ENCODE measurements at regions not wholly inside any gene's neighbourhood (a gene's known extent, or its start where the extent isn't known, plus 50 kb on each side); places are given as distances from the start of the nearest gene placed in this dataset.
"Not testable (repeated sequence)": the region's sequence is repeated elsewhere in the genome, so short reads cannot be mapped to it uniquely, and the experiment has no call there.

- not testable (repeated sequence) for DNase-seq (ENCODE audit: extremely low read depth in 1 of 2, low read depth in 1 of 2)
These were observed 61.2 kb upstream of the ZNF322 start for GRCh38 chr6:26720663-26721218.

- not testable (repeated sequence) for DNase-seq (ENCODE audit: extremely low read depth in 1 of 2, low read depth in 1 of 2)
These were observed 70.6 kb upstream of the ZNF322 start for GRCh38 chr6:26730019-26730766.

- not testable (repeated sequence) for DNase-seq (ENCODE audit: extremely low read depth in 1 of 2, low read depth in 1 of 2)
These were observed 75.4 kb upstream of the ZNF322 start for GRCh38 chr6:26734776-26735472.

- DNase-seq (ENCODE audit: extremely low read depth in 1 of 2, low read depth in 1 of 2): no peak
These were observed 80.3 kb upstream of the ZNF322 start for GRCh38 chr6:26739811-26740210.

- DNase-seq (ENCODE audit: extremely low read depth in 1 of 2, low read depth in 1 of 2): no peak
These were observed 83.7 kb upstream of the ZNF322 start for GRCh38 chr6:26743157-26743821.

GRCh38 chr6:26743941-26744699, 84.6 kb upstream of the ZNF322 start:
- DNase-seq (ENCODE audit: extremely low read depth in 1 of 2, low read depth in 1 of 2): no peak

GRCh38 chr6:26744837-26745282, 85.3 kb upstream of the ZNF322 start:
- DNase-seq (ENCODE audit: extremely low read depth in 1 of 2, low read depth in 1 of 2): not testable (repeated sequence)

- DNase-seq (ENCODE audit: extremely low read depth in 1 of 2, low read depth in 1 of 2): not testable (repeated sequence)
These were observed 86.4 kb upstream of the ZNF322 start for GRCh38 chr6:26745964-26746363.

- DNase-seq (ENCODE audit: extremely low read depth in 1 of 2, low read depth in 1 of 2): not testable (repeated sequence)
These were observed 89.7 kb upstream of the ZNF322 start for GRCh38 chr6:26749126-26749758.

GRCh38 chr6:26749759-26750126, 90.2 kb upstream of the ZNF322 start:
- DNase-seq (ENCODE audit: extremely low read depth in 1 of 2, low read depth in 1 of 2): not testable (repeated sequence)

- DNase-seq (ENCODE audit: extremely low read depth in 1 of 2, low read depth in 1 of 2): no peak
These were observed 94.7 kb upstream of the ZNF322 start for GRCh38 chr6:26754212-26754611.

- not testable (repeated sequence) for DNase-seq (ENCODE audit: extremely low read depth in 1 of 2, low read depth in 1 of 2)
These were observed 95.3 kb upstream of the ZNF322 start for GRCh38 chr6:26754801-26755200.

- DNase-seq (ENCODE audit: extremely low read depth in 1 of 2, low read depth in 1 of 2): not testable (repeated sequence)
These were observed 96.7 kb upstream of the ZNF322 start for GRCh38 chr6:26756067-26756805.

GRCh38 chr6:26766203-26766902, 106.8 kb upstream of the ZNF322 start:
- not testable (repeated sequence) for DNase-seq (ENCODE audit: extremely low read depth in 1 of 2, low read depth in 1 of 2)

- not testable (repeated sequence) for DNase-seq (ENCODE audit: extremely low read depth in 1 of 2, low read depth in 1 of 2)
These were observed 111.6 kb upstream of the ZNF322 start for GRCh38 chr6:26770941-26771666.

GRCh38 chr6:26773414-26773813, 113.9 kb upstream of the ZNF322 start:
- not testable (repeated sequence) for DNase-seq (ENCODE audit: extremely low read depth in 1 of 2, low read depth in 1 of 2)

- DNase-seq (ENCODE audit: extremely low read depth in 1 of 2, low read depth in 1 of 2): not testable (repeated sequence)
These were observed 121.0 kb upstream of the ZNF322 start for GRCh38 chr6:26780563-26780962.
